ENCODE measurements at regions not wholly inside any gene's neighbourhood (a gene's known extent, or its start where the extent isn't known, plus 50 kb on each side); places are given as distances from the start of the nearest gene placed in this dataset.

- H3K4me1 ChIP-seq, result no peaks in the 10 kb centered on the region
- no peak overlapping the region for H3K4me3 ChIP-seq
- H3K27ac ChIP-seq, result no peak overlapping the region
- peaks cover 0 to 11% (median 6%) of the 10 kb centered on the region in 8 donors for H3K9me3 ChIP-seq
- no peak for DNase-seq
- H3K27me3 ChIP-seq (replicated peaks in 1 of 7), result peaks cover 0 to 24% (median 0%) of the 10 kb centered on the region in 7 donors
- H3K36me3 ChIP-seq, result no peaks in the 10 kb centered on the region
- WGBS, 5 donors, result 87 to 95% (median 92%) methylated on average over 5 of the region's 5 CpGs
- intact Hi-C loops (cut with DNase I; ENCODE audit: low total_unique reads), result no loop called here
- TF ChIP-seq POLR2A (IDR thresholded peaks at IDR 0.05) (no peak), POLR2AphosphoS5 (IDR thresholded peaks at IDR 0.05) (no peak), CTCF (IDR thresholded peaks at IDR 0.05 in 8 of 11, conservative IDR thresholded peaks at IDR 0.05 in 3 of 11) (no peak)
Observed at GRCh38 chr20:56173438-56173837, 75.1 kb upstream of the MC3R start.

- H3K27me3 ChIP-seq (replicated peaks in 1 of 7), result peaks cover 0 to 23% (median 0%) of the 10 kb centered on the region in 7 donors
- H3K36me3 ChIP-seq, result no peaks in the 10 kb centered on the region
- H3K9me3 ChIP-seq, result peaks cover 0 to 11% (median 6%) of the 10 kb centered on the region in 8 donors
- TF ChIP-seq CTCF (IDR thresholded peaks at IDR 0.05 in 8 of 11, conservative IDR thresholded peaks at IDR 0.05 in 3 of 11), result no peak
- no peak for TF ChIP-seq POLR2AphosphoS5 (IDR thresholded peaks at IDR 0.05)
- TF ChIP-seq POLR2A (IDR thresholded peaks at IDR 0.05), result no peak
- no peak for DNase-seq
- H3K4me3 ChIP-seq, result no peak overlapping the region
- 79 to 92% (median 81%) methylated on average over 3 of the region's 3 CpGs for WGBS, 5 donors
- H3K4me1 ChIP-seq, result no peaks in the 10 kb centered on the region
- no peak overlapping the region for H3K27ac ChIP-seq
- intact Hi-C loops (cut with DNase I; ENCODE audit: low total_unique reads), result no loop called here
Observed at GRCh38 chr20:56174416-56174815, 74.1 kb upstream of the MC3R start.

- DNase-seq, result no peak
- Histone ChIP-seq H3K4me3 (no peak overlapping the region), H3K27ac (no peak overlapping the region), H3K36me3 (no peaks in the 10 kb centered on the region), H3K4me1 (no peaks in the 10 kb centered on the region), H3K9me3 (peaks cover 0 to 11% (median 6%) of the 10 kb centered on the region in 8 donors), H3K27me3 (replicated peaks in 1 of 7) (peaks cover 0 to 16% (median 0%) of the 10 kb centered on the region in 7 donors)
- intact Hi-C loops (cut with DNase I; ENCODE audit: low total_unique reads), result no loop called here
- WGBS, 5 donors, result 77 to 83% (median 81%) methylated on average over 3 of the region's 3 CpGs
- TF ChIP-seq POLR2AphosphoS5 (IDR thresholded peaks at IDR 0.05) (no peak), POLR2A (IDR thresholded peaks at IDR 0.05) (no peak), CTCF (IDR thresholded peaks at IDR 0.05 in 8 of 11, conservative IDR thresholded peaks at IDR 0.05 in 3 of 11) (no peak)
Observed at GRCh38 chr20:56175884-56176283, 72.6 kb upstream of the MC3R start.

- DNase-seq, result no peak
- intact Hi-C loops (cut with DNase I; ENCODE audit: low total_unique reads), result no loop called here
- no peak overlapping the region for H3K4me3 ChIP-seq
- TF ChIP-seq POLR2A (IDR thresholded peaks at IDR 0.05) (no peak), POLR2AphosphoS5 (IDR thresholded peaks at IDR 0.05) (no peak), CTCF (IDR thresholded peaks at IDR 0.05 in 8 of 11, conservative IDR thresholded peaks at IDR 0.05 in 3 of 11) (no peak)
- peaks cover 0 to 6% (median 0%) of the 10 kb centered on the region in 7 donors for H3K27me3 ChIP-seq (replicated peaks in 1 of 7)
- 60 to 65% (median 63%) methylated on average over 6 of the region's 6 CpGs for WGBS, 5 donors
- H3K27ac ChIP-seq, result no peak overlapping the region
- H3K4me1 ChIP-seq, result no peaks in the 10 kb centered on the region
- no peaks in the 10 kb centered on the region for H3K36me3 ChIP-seq
- peaks cover 0 to 11% (median 6%) of the 10 kb centered on the region in 8 donors for H3K9me3 ChIP-seq
Observed at GRCh38 chr20:56178219-56178618, 70.3 kb upstream of the MC3R start.

Measured in spleen (tissue), 11 donors.